OCI-LY3 (cell line): ENCODE measurements at regions not wholly inside any gene's neighbourhood (a gene's known extent, or its start where the extent isn't known, plus 50 kb on each side); places are given as distances from the start of the nearest gene placed in this dataset.

Experiments used
- H2AFZ ChIP-seq: fragments of 200-600, 300-600 bp; shearing (Covaris generic); 2 replicates; pipeline ENCODE4 v1.6.0; 2014; ENCODE audit warnings: antibody characterized with exemption, low read depth, low read length
- H3K27ac ChIP-seq: fragments of 200-600, 300-600 bp; sonication (generic); 2 replicates; pipeline ENCODE4 v1.5.1; 2014; ENCODE audit warnings: mild to moderate bottlenecking, low read length, moderate library complexity, mixed read lengths
- H3K27me3 ChIP-seq: fragments of 200-600, 300-600 bp; sonication (generic); 2 replicates; pipeline ENCODE4 v1.6.1; 2014; ENCODE audit warnings: low read depth, low read length, mixed read lengths
- H3K36me3 ChIP-seq: fragments of 200-600, 300-600 bp; sonication (generic); replicated peaks from 2 replicates; pipeline ENCODE3; 2014; ENCODE audit warnings: low read depth, low read length, mixed read lengths
- H3K4me1 ChIP-seq: fragments of 300-600, 200-600 bp; sonication (generic); 2 replicates; pipeline ENCODE4 v1.6.1; 2014; ENCODE audit warnings: low read length, mixed read lengths
- H3K4me2 ChIP-seq: fragments of 200-600, 300-600 bp; sonication (generic); 2 replicates; pipeline ENCODE4 v1.6.1; 2014; ENCODE audit warnings: low read length, mixed read lengths
- H3K4me3 ChIP-seq: fragments of 300-600, 200-600 bp; sonication (generic); 2 replicates; pipeline ENCODE4 v1.5.1; 2014; ENCODE audit warnings: antibody characterized with exemption, mild to moderate bottlenecking, low read length, moderate library complexity
- H3K79me2 ChIP-seq: fragments of 300-600, 200-600 bp; shearing (Covaris generic); 2 replicates; pipeline ENCODE4 v1.6.1; 2014; ENCODE audit warnings: mild to moderate bottlenecking, low read length, mixed read lengths
- H3K9ac ChIP-seq: fragments of 300-600, 200-600 bp; shearing (Covaris generic); 2 replicates; pipeline ENCODE4 v1.6.0; 2014; ENCODE audit warnings: mild to moderate bottlenecking, low read length, moderate library complexity
- H3K9me3 ChIP-seq: fragments of 200-600, 300-600 bp; shearing (Covaris generic); 2 replicates; pipeline ENCODE4 v1.6.1; 2014; ENCODE audit warnings: low read length, mixed read lengths; ENCODE audit not compliant: insufficient read depth
- H4K20me1 ChIP-seq: fragments of 200-600, 300-600 bp; sonication (generic); 2 replicates; pipeline ENCODE4 v1.6.1; 2016; ENCODE audit warnings: low read length, mixed read lengths; ENCODE audit not compliant: insufficient read depth
- EZH2phosphoT487 ChIP-seq: fragments of 200-600 bp; shearing (Covaris generic); IDR thresholded peaks from 2 replicates; pipeline ENCODE4 v1.6.1; 2018; ENCODE audit warnings: antibody characterized with exemption, mixed run types, low read depth
- TF ChIP-seq, protein P1 (sequence below): fragments of 200-600, 300-600 bp; sonication (generic); IDR thresholded peaks from 2 replicates; pipeline ENCODE4 v1.5.1; 2014; ENCODE audit warnings: antibody characterized with exemption, low read length, low read depth

- H3K27me3 ChIP-seq = no peaks in the 10 kb centered on the region; the same call in 1 of the 2 replicates
- TF ChIP-seq EZH2phosphoT487 = no peak
- TF ChIP-seq, protein P1, sequence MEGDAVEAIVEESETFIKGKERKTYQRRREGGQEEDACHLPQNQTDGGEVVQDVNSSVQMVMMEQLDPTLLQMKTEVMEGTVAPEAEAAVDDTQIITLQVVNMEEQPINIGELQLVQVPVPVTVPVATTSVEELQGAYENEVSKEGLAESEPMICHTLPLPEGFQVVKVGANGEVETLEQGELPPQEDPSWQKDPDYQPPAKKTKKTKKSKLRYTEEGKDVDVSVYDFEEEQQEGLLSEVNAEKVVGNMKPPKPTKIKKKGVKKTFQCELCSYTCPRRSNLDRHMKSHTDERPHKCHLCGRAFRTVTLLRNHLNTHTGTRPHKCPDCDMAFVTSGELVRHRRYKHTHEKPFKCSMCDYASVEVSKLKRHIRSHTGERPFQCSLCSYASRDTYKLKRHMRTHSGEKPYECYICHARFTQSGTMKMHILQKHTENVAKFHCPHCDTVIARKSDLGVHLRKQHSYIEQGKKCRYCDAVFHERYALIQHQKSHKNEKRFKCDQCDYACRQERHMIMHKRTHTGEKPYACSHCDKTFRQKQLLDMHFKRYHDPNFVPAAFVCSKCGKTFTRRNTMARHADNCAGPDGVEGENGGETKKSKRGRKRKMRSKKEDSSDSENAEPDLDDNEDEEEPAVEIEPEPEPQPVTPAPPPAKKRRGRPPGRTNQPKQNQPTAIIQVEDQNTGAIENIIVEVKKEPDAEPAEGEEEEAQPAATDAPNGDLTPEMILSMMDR = no peak
- H3K9me3 ChIP-seq = no peaks in the 10 kb centered on the region
- no peaks in the 10 kb centered on the region for H3K4me1 ChIP-seq
- H3K27ac ChIP-seq = no peak overlapping the region
- no peak overlapping the region for H3K4me3 ChIP-seq
- no peaks in the 10 kb centered on the region for H3K79me2 ChIP-seq
- H3K4me2 ChIP-seq = no peak overlapping the region
- no peaks in the 10 kb centered on the region for H4K20me1 ChIP-seq
- H2AFZ ChIP-seq = no peak overlapping the region
- H3K9ac ChIP-seq = no peak overlapping the region
- no peaks in the 10 kb centered on the region for H3K36me3 ChIP-seq
Measured at GRCh38 chr13:109870696-109871370, 84.5 kb upstream of the IRS2 start.

DNA sequence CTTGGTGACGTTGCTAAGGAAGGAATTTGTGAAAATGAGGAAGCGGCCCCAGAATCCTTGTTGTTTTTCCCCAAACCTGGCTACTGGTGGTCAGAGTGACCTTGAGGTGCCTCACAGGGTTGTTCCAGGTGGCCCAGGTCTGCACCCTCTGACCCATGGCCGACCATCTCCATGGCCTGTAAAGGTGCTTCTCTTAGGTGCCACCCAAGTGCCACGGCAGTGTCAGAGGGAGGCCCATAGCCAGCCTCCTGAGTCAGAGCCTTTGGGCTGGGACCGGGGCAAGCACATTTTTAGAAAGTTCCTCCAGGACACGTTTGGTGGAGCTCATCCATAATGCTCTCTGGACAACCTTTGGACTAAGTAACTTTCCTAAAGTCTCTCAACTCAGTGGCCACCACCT is 83.9 kb upstream of the IRS2 start:
- Histone ChIP-seq H2AFZ (no peak overlapping the region), H3K4me1 (no peaks in the 10 kb centered on the region), H3K36me3 (no peaks in the 10 kb centered on the region), H3K9me3 (no peaks in the 10 kb centered on the region), H3K4me3 (no peak overlapping the region), H3K4me2 (no peak overlapping the region), H4K20me1 (no peaks in the 10 kb centered on the region), H3K79me2 (no peaks in the 10 kb centered on the region), H3K9ac (no peak overlapping the region), H3K27ac (no peak overlapping the region), H3K27me3 (no peaks in the 10 kb centered on the region; the same call in 1 of the 2 replicates)
- TF ChIP-seq, protein P1 = no peak
- TF ChIP-seq EZH2phosphoT487 = no peak

DNA sequence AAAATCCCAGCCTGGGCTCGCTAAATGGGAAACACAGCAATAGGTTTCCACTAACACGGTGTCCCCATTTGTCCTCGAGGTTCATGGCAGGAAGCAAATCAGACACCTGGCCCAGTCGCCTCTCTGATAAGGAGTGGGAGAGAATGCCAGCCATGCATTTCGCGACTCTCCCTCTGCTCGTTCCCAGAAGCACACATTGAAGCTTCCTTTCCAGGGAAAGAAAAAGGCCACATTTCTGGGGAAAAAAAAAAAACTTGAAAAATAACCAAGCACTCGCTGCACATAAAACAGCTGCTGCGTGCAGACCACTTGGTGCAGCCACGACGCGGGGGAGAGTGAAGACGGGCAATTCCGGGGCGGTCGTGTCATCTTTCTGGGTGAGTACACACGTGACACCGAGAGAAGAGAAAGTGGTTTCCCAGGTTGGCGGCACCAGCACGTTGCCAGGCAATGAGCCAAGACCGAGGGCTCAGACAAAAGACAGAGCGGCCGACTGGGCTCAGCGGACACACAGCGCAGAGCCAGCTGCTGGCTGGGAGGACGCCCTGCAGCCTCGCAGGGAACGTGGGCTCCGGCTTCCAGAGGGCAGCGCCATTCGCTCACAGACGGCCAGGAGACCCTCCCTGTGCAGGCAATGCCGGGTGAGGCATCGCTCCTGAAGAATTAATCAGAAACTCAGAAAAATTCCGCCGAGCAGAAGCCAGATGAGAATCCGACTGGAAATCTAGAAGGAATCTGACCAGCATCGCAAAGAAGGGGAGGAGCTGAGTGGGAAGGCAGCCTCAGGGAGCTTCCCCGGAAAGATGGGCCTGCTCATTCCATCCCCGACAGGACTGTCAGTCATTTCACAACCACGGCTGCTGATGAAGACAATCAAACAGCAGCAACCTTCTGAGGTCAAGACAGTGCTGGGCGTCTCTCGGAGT is 83.2 kb upstream of the IRS2 start:
- H3K27ac ChIP-seq = no peak overlapping the region
- H3K4me1 ChIP-seq = no peaks in the 10 kb centered on the region
- no peak overlapping the region for H3K9ac ChIP-seq
- TF ChIP-seq, protein P1 = no peak
- no peak for TF ChIP-seq EZH2phosphoT487
- no peak overlapping the region for H3K4me3 ChIP-seq
- no peaks in the 10 kb centered on the region for H3K79me2 ChIP-seq
- no peaks in the 10 kb centered on the region for H3K9me3 ChIP-seq
- H4K20me1 ChIP-seq = no peaks in the 10 kb centered on the region
- no peak overlapping the region for H3K4me2 ChIP-seq
- no peaks in the 10 kb centered on the region for H3K36me3 ChIP-seq
- no peak overlapping the region for H2AFZ ChIP-seq
- no peaks in the 10 kb centered on the region; the same call in 1 of the 2 replicates for H3K27me3 ChIP-seq
